Large intestine (tissue), 3 donors: ENCODE measurements at regions not wholly inside any gene's neighbourhood (a gene's known extent, or its start where the extent isn't known, plus 50 kb on each side); places are given as distances from the start of the nearest gene placed in this dataset.
A peak's percentile ranks its signal among the peaks of the same experiment; 100 is the strongest.
"Not testable (repeated sequence)": the region's sequence is repeated elsewhere in the genome, so short reads cannot be mapped to it uniquely, and the experiment has no call there.

Experiments
- DNase-seq, 2 donors: peaks; one replicate each; pipeline versions ENCODE4 v3.0.0 to v3.0.0-alpha.2; 2013
- H3K27ac ChIP-seq: one replicate; pipeline ENCODE4 v1.5.1; 2013; ENCODE audit warnings: low read length
- H3K27me3 ChIP-seq: 2 replicates; pipeline ENCODE4 v1.6.1; 2013; ENCODE audit warnings: low read length; ENCODE audit not compliant: control insufficient read depth, insufficient read depth
- H3K36me3 ChIP-seq: 2 replicates; pipeline ENCODE4 v1.6.1; 2013; ENCODE audit warnings: low read length; ENCODE audit not compliant: control insufficient read depth, insufficient read depth
- H3K4me1 ChIP-seq: one replicate; pipeline ENCODE4 v1.6.1; 2013; ENCODE audit warnings: low read length; ENCODE audit not compliant: control insufficient read depth, insufficient read depth
- H3K4me3 ChIP-seq: one replicate; pipeline ENCODE4 v1.5.1; 2013; ENCODE audit warnings: low read length
- H3K9me3 ChIP-seq: one replicate; pipeline ENCODE4 v1.6.1; 2013; ENCODE audit warnings: mild to moderate bottlenecking, low read depth, low read length, moderate library complexity; ENCODE audit not compliant: control insufficient read depth
- WGBS: methylation state at CpG from one replicate; pipeline ENCODE4 v1.1.5; 2013; ENCODE audit warnings: low lambda C conversion rate; ENCODE audit not compliant: insufficient coverage; 5-methylcytosine and 5-hydroxymethylcytosine counted together

- H3K9me3 ChIP-seq, result no peaks in the 10 kb centered on the region
- DNase-seq, result peak; percentile 19 to 42
- no peaks in the 10 kb centered on the region for H3K4me1 ChIP-seq
- H3K27ac ChIP-seq, result no peak overlapping the region
- H3K36me3 ChIP-seq, result no peaks in the 10 kb centered on the region
- H3K27me3 ChIP-seq, result no peaks in the 10 kb centered on the region
- no peak overlapping the region for H3K4me3 ChIP-seq
- WGBS, result no CpG with 5 or more reads among the region's 3 CpGs
Observed at GRCh38 chr7:68783684-68784083, 814.6 kb upstream of the AUTS2 start.

- DNase-seq, result no peak
- Histone ChIP-seq H3K27me3 (no peaks in the 10 kb centered on the region), H3K4me1 (no peaks in the 10 kb centered on the region), H3K4me3 (no peak overlapping the region), H3K27ac (no peak overlapping the region), H3K36me3 (no peaks in the 10 kb centered on the region), H3K9me3 (no peaks in the 10 kb centered on the region)
- no CpG with 5 or more reads among the region's 3 CpGs for WGBS
Observed at GRCh38 chr7:68785036-68785435, 813.2 kb upstream of the AUTS2 start.

- no peak for DNase-seq
- Histone ChIP-seq H3K27ac (no peak overlapping the region), H3K4me1 (no peaks in the 10 kb centered on the region), H3K36me3 (no peaks in the 10 kb centered on the region), H3K9me3 (no peaks in the 10 kb centered on the region), H3K27me3 (no peaks in the 10 kb centered on the region), H3K4me3 (no peak overlapping the region)
- WGBS, result no CpG with 5 or more reads among the region's 5 CpGs
Observed at GRCh38 chr7:68787566-68787965, 810.7 kb upstream of the AUTS2 start.

GRCh38 chr7:68788529-68788928, 809.7 kb upstream of the AUTS2 start:
- H3K4me1 ChIP-seq, H3K36me3 ChIP-seq, H3K27ac ChIP-seq, H3K9me3 ChIP-seq, H3K4me3 ChIP-seq, H3K27me3 ChIP-seq, DNase-seq: not testable (repeated sequence)
- no CpG with 5 or more reads among the region's 2 CpGs for WGBS

- Histone ChIP-seq H3K36me3 (no peaks in the 10 kb centered on the region), H3K4me3 (no peak overlapping the region), H3K27me3 (no peaks in the 10 kb centered on the region), H3K27ac (no peak overlapping the region), H3K9me3 (no peaks in the 10 kb centered on the region), H3K4me1 (no peaks in the 10 kb centered on the region)
- no CpG with 5 or more reads among the region's 4 CpGs for WGBS
- DNase-seq, result no peak
Observed at GRCh38 chr7:68789597-68789996, 808.7 kb upstream of the AUTS2 start.

- no peak for DNase-seq
- Histone ChIP-seq H3K27me3 (no peaks in the 10 kb centered on the region), H3K4me3 (no peak overlapping the region), H3K9me3 (no peaks in the 10 kb centered on the region), H3K36me3 (no peaks in the 10 kb centered on the region), H3K4me1 (no peaks in the 10 kb centered on the region), H3K27ac (no peak overlapping the region)
- WGBS, result 100% methylated on average over 1 of the region's 3 CpGs
Observed at GRCh38 chr7:68792351-68792750, 805.9 kb upstream of the AUTS2 start.

- WGBS, result no CpG with 5 or more reads among the region's 1 CpG
- DNase-seq, result no peak
- Histone ChIP-seq H3K4me1 (no peaks in the 10 kb centered on the region), H3K36me3 (no peaks in the 10 kb centered on the region), H3K27ac (no peak overlapping the region), H3K27me3 (no peaks in the 10 kb centered on the region), H3K4me3 (no peak overlapping the region), H3K9me3 (no peaks in the 10 kb centered on the region)
Observed at GRCh38 chr7:68793513-68793912, 804.8 kb upstream of the AUTS2 start.

GRCh38 chr7:68800316-68800715, 798.0 kb upstream of the AUTS2 start:
- no peak overlapping the region for H3K4me3 ChIP-seq
- H3K36me3 ChIP-seq, result no peaks in the 10 kb centered on the region
- no peaks in the 10 kb centered on the region for H3K9me3 ChIP-seq
- H3K27ac ChIP-seq, result no peak overlapping the region
- no peaks in the 10 kb centered on the region for H3K4me1 ChIP-seq
- no CpG with 5 or more reads among the region's 4 CpGs for WGBS
- no peak for DNase-seq
- no peaks in the 10 kb centered on the region for H3K27me3 ChIP-seq

- H3K4me1 ChIP-seq, result no peaks in the 10 kb centered on the region
- no peaks in the 10 kb centered on the region for H3K27me3 ChIP-seq
- WGBS, result 100% methylated on average over 1 of the region's 5 CpGs
- DNase-seq, result no peak
- H3K36me3 ChIP-seq, result no peaks in the 10 kb centered on the region
- H3K9me3 ChIP-seq, result no peaks in the 10 kb centered on the region
- H3K27ac ChIP-seq, result no peak overlapping the region
- H3K4me3 ChIP-seq, result no peak overlapping the region
Observed at GRCh38 chr7:68805159-68805558, 793.1 kb upstream of the AUTS2 start.

- H3K27ac ChIP-seq, result no peak overlapping the region
- H3K4me1 ChIP-seq, result no peaks in the 10 kb centered on the region
- no peak overlapping the region for H3K4me3 ChIP-seq
- no peaks in the 10 kb centered on the region for H3K9me3 ChIP-seq
- no CpG with 5 or more reads among the region's 2 CpGs for WGBS
- H3K27me3 ChIP-seq, result no peaks in the 10 kb centered on the region
- no peak for DNase-seq
- H3K36me3 ChIP-seq, result no peaks in the 10 kb centered on the region
Observed at GRCh38 chr7:68807666-68808065, 790.6 kb upstream of the AUTS2 start.

GRCh38 chr7:68813551-68814080, 784.7 kb upstream of the AUTS2 start:
- WGBS, result no CpG with 5 or more reads among the region's 12 CpGs
- Histone ChIP-seq H3K27me3 (peaks cover 8% of the 10 kb centered on the region), H3K4me1 (peaks cover 2% of the 10 kb centered on the region), H3K9me3 (no peaks in the 10 kb centered on the region), H3K27ac (no peak overlapping the region), H3K36me3 (no peaks in the 10 kb centered on the region), H3K4me3 (no peak overlapping the region)
- peak in 1 of 2 donors; percentile 48 for DNase-seq
